Left lung (tissue), 4 donors: ENCODE measurements at regions not wholly inside any gene's neighbourhood (a gene's known extent, or its start where the extent isn't known, plus 50 kb on each side); places are given as distances from the start of the nearest gene placed in this dataset.
"Not testable (repeated sequence)": the region's sequence is repeated elsewhere in the genome, so short reads cannot be mapped to it uniquely, and the experiment has no call there.

Experiments
- ATAC-seq: fragments of 200-7000 bp; cut with Tn5 transposase; one replicate; pipeline ENCODE4 v1.9.1; 2020; ENCODE audit warnings: moderate library complexity
- DNase-seq, 4 donors: peaks; one replicate each; pipeline ENCODE4 v3.0.0-alpha.2; 2013 to 2020
- H3K27ac ChIP-seq, 2 donors: fragments of 200-600 bp; sonication (generic) in 1 of 2; one replicate each; pipeline versions ENCODE4 v1.5.0 to v1.8.0; 2020 to 2021
- H3K27me3 ChIP-seq, 2 donors: fragments of 200-600 bp; sonication (generic) in 1 of 2; one replicate each; pipeline versions ENCODE4 v1.5.0 to v1.8.0; 2020 to 2021
- H3K36me3 ChIP-seq, 2 donors: fragments of 200-600 bp; sonication (generic) in 1 of 2; one replicate each; pipeline versions ENCODE4 v1.5.0 to v1.8.0; 2020 to 2021
- H3K4me1 ChIP-seq, 2 donors: fragments of 200-600 bp; one replicate each; pipeline ENCODE4 v1.8.0; 2021
- H3K4me3 ChIP-seq, 2 donors: fragments of 200-600 bp; sonication (generic) in 1 of 2; one replicate each; pipeline versions ENCODE4 v1.5.0 to v1.8.0; 2020 to 2021; ENCODE audit warnings: mild to moderate bottlenecking in 1 of 2
- H3K9me3 ChIP-seq, 2 donors: fragments of 200-600 bp; sonication (generic) in 1 of 2; one replicate each; pipeline versions ENCODE4 v1.5.0 to v1.8.0; 2020 to 2021
- intact Hi-C, 2 donors: fragments of 100-400 bp; cut with DNase I; formaldehyde crosslinking; loops; one replicate each; pipeline versions ENCODE4 v1.11.2 to v1.14.2; 2022
- TF ChIP-seq, protein P1 (sequence below), 2 donors: fragments of 200-600 bp; sonication (generic) in 1 of 2; IDR thresholded peaks; one replicate each; pipeline versions ENCODE4 v1.5.0 to v1.8.0; 2021; ENCODE audit warnings: antibody characterized with exemption in 2 of 2
- donor health status: DM: no; HTN: yes; CAD: no.
- donor health status: DM: no; HTN: no; CAD: no.

GRCh38 chr6:77290798-77291197 lies 172.5 kb downstream of the HTR1B start:
- Histone ChIP-seq H3K27ac (no peak overlapping the region), H3K36me3 (no peaks in the 10 kb centered on the region), H3K4me1 (no peaks in the 10 kb centered on the region), H3K27me3 (no peaks in the 10 kb centered on the region), H3K4me3 (no peak overlapping the region), H3K9me3 (no peaks in the 10 kb centered on the region)
- no peak for DNase-seq
- intact Hi-C loops: no loop called here
- no peak for ATAC-seq
- TF ChIP-seq, protein P1, sequence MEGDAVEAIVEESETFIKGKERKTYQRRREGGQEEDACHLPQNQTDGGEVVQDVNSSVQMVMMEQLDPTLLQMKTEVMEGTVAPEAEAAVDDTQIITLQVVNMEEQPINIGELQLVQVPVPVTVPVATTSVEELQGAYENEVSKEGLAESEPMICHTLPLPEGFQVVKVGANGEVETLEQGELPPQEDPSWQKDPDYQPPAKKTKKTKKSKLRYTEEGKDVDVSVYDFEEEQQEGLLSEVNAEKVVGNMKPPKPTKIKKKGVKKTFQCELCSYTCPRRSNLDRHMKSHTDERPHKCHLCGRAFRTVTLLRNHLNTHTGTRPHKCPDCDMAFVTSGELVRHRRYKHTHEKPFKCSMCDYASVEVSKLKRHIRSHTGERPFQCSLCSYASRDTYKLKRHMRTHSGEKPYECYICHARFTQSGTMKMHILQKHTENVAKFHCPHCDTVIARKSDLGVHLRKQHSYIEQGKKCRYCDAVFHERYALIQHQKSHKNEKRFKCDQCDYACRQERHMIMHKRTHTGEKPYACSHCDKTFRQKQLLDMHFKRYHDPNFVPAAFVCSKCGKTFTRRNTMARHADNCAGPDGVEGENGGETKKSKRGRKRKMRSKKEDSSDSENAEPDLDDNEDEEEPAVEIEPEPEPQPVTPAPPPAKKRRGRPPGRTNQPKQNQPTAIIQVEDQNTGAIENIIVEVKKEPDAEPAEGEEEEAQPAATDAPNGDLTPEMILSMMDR (IDR thresholded peaks at IDR 0.05): no peak

GRCh38 chr6:77286541-77286940 lies 176.8 kb downstream of the HTR1B start:
- intact Hi-C loops: no loop called here
- Histone ChIP-seq H3K9me3 (peaks cover 0 to 6% of the 10 kb centered on the region in 2 donors), H3K4me3 (no peak overlapping the region), H3K36me3 (no peaks in the 10 kb centered on the region), H3K27me3 (no peaks in the 10 kb centered on the region), H3K4me1 (no peaks in the 10 kb centered on the region), H3K27ac (no peak overlapping the region)
- DNase-seq (no peak), ATAC-seq (no peak)
- TF ChIP-seq, protein P1 (IDR thresholded peaks at IDR 0.05): no peak

DNA sequence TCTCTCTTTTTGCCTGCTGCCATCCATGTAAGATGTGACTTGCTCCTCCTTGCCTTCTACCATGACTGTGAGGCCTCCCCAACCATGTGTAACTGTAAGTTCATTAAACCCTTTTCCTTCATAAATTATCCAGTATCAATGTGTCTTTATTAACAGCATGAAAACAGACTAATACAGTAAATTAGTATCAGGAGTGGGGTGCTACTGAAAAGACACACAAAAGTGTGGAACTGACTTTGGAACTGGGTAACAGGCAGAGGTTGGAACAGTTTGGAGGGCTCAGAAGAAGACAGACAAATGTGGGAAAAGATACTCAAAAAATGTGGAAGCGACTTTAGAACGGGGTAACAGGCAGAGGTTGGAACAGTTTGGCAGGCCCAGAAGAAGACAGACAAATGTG lies 189.4 kb downstream of the HTR1B start:
- H3K4me3 ChIP-seq: no peak overlapping the region
- intact Hi-C loops: no loop called here
- TF ChIP-seq, protein P1 (IDR thresholded peaks at IDR 0.05): no peak
- no peak for DNase-seq
- peaks cover 0 to 49% of the 10 kb centered on the region in 2 donors for H3K9me3 ChIP-seq
- H3K36me3 ChIP-seq: no peaks in the 10 kb centered on the region
- H3K27me3 ChIP-seq: no peaks in the 10 kb centered on the region
- H3K4me1 ChIP-seq: no peaks in the 10 kb centered on the region
- no peak for ATAC-seq
- no peak overlapping the region for H3K27ac ChIP-seq

GRCh38 chr6:77264970-77265369 lies 198.3 kb downstream of the HTR1B start:
- H3K4me3 ChIP-seq: no peak overlapping the region
- no peaks in the 10 kb centered on the region for H3K27me3 ChIP-seq
- no peak overlapping the region for H3K27ac ChIP-seq
- intact Hi-C loops: no loop called here
- ATAC-seq (no peak), DNase-seq (no peak)
- no peaks in the 10 kb centered on the region for H3K36me3 ChIP-seq
- H3K4me1 ChIP-seq: no peaks in the 10 kb centered on the region
- TF ChIP-seq, protein P1 (IDR thresholded peaks at IDR 0.05): no peak
- peaks cover 0 to 14% of the 10 kb centered on the region in 2 donors for H3K9me3 ChIP-seq

DNA sequence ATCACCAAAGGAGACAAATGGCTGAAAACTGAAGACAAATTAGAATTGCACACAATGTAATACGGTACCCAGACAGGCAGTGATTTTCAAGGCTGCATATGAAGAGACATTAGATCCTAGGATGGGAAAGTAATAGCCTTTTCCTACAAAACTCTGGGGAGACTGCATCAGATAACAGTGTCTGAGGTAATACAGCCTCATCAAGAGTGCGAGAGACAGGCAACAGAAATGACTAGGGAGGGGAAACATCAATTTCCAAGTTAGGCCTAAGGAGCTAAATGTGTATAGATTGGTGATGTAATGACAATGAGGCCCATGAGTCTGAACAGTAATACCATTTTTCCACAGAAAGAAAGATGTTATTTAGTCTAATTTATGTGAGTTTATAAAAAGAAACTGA lies 200.3 kb downstream of the HTR1B start:
- ATAC-seq: no peak
- intact Hi-C loops: no loop called here
- DNase-seq: no peak

GRCh38 chr6:77251801-77252200 lies 211.5 kb downstream of the HTR1B start:
- DNase-seq: peak in 1 of 4 donors; percentile 34
- ATAC-seq, H3K36me3 ChIP-seq, intact Hi-C loops, H3K4me1 ChIP-seq, H3K4me3 ChIP-seq, H3K27ac ChIP-seq, H3K27me3 ChIP-seq: not testable (repeated sequence)
- peaks cover 0 to 16% of the 10 kb centered on the region in 2 donors for H3K9me3 ChIP-seq

More for the DNA sequence above, 200.3 kb downstream of the HTR1B start:
- H3K27me3 ChIP-seq: no peaks in the 10 kb centered on the region
- no peaks in the 10 kb centered on the region for H3K4me1 ChIP-seq
- H3K4me3 ChIP-seq: no peak overlapping the region
- TF ChIP-seq, protein P1 (IDR thresholded peaks at IDR 0.05): no peak
- peaks cover 0 to 14% of the 10 kb centered on the region in 2 donors for H3K9me3 ChIP-seq
- no peak overlapping the region for H3K27ac ChIP-seq
- no peaks in the 10 kb centered on the region for H3K36me3 ChIP-seq
